PFSK-1 (cell line): ENCODE measurements at regions not wholly inside any gene's neighbourhood (a gene's known extent, or its start where the extent isn't known, plus 50 kb on each side); places are given as distances from the start of the nearest gene placed in this dataset.

Experiments used
- FOXP2 ChIP-seq: optimal IDR thresholded peaks from 2 replicates; pipeline ENCODE3; 2011; ENCODE audit warnings: borderline replicate concordance, control low read depth, inconsistent platforms; ENCODE audit not compliant: insufficient read depth; ENCODE audit errors: extremely low read length, extremely low read depth
- POLR2AphosphoS5 ChIP-seq: IDR thresholded peaks from 2 replicates; pipeline ENCODE4 v1.6.1; 2012; ENCODE audit warnings: low read depth, mild to moderate bottlenecking, control low read depth, low read length, moderate library complexity
- SIN3A ChIP-seq: IDR thresholded peaks from 2 replicates; pipeline ENCODE4 v1.6.1; 2012; ENCODE audit warnings: mild to moderate bottlenecking, low read length, moderate library complexity, borderline replicate concordance; ENCODE audit not compliant: insufficient read depth
- TAF1 ChIP-seq: IDR thresholded peaks from 2 replicates; pipeline ENCODE4 v1.6.1; 2012; ENCODE audit warnings: low read length, control low read depth, borderline replicate concordance; ENCODE audit not compliant: insufficient read depth
- TF ChIP-seq, protein P1 (sequence below), 2 experiments: IDR thresholded peaks; 2 replicates each; pipeline versions ENCODE4 v1.6.1 to v1.8.0; 2011 to 2012; ENCODE audit warnings: low read depth in 2 of 2, low read length in 2 of 2, control low read depth in 1 of 2, inconsistent platforms in 1 of 2, mild to moderate bottlenecking in 1 of 2, moderate library complexity in 1 of 2; ENCODE audit not compliant: insufficient read depth in 1 of 2

DNA sequence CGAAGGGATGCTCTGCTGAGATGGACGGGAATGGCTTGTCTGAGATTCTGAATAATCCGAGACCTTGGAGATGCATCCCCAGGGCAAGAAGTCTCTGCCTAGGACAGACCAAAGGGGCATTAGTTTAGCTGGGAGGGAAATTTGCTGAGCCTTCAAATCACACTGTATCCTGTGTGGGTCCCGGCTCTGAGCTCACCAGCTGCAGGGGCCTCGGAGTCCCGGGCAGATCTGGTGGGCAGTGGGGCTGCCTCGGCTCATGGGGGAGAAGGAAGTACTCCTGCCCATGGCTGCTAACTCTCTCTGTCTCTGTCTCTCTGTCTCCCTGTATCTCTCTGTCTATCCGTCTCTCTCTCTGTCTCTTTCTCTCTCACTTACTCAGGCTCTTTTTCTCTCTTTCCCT is 522.4 kb downstream of the TBC1D22A start:
- TF ChIP-seq, protein P1, sequence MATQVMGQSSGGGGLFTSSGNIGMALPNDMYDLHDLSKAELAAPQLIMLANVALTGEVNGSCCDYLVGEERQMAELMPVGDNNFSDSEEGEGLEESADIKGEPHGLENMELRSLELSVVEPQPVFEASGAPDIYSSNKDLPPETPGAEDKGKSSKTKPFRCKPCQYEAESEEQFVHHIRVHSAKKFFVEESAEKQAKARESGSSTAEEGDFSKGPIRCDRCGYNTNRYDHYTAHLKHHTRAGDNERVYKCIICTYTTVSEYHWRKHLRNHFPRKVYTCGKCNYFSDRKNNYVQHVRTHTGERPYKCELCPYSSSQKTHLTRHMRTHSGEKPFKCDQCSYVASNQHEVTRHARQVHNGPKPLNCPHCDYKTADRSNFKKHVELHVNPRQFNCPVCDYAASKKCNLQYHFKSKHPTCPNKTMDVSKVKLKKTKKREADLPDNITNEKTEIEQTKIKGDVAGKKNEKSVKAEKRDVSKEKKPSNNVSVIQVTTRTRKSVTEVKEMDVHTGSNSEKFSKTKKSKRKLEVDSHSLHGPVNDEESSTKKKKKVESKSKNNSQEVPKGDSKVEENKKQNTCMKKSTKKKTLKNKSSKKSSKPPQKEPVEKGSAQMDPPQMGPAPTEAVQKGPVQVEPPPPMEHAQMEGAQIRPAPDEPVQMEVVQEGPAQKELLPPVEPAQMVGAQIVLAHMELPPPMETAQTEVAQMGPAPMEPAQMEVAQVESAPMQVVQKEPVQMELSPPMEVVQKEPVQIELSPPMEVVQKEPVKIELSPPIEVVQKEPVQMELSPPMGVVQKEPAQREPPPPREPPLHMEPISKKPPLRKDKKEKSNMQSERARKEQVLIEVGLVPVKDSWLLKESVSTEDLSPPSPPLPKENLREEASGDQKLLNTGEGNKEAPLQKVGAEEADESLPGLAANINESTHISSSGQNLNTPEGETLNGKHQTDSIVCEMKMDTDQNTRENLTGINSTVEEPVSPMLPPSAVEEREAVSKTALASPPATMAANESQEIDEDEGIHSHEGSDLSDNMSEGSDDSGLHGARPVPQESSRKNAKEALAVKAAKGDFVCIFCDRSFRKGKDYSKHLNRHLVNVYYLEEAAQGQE (IDR thresholded peaks at IDR 0.05; ENCODE audit: insufficient read depth in 1 of 2, low read depth in 2 of 2, low read length in 2 of 2) = no peak
- TF ChIP-seq FOXP2 = no peak
- no peak for TF ChIP-seq SIN3A
- TF ChIP-seq TAF1 = no peak
- TF ChIP-seq POLR2AphosphoS5 = no peak

DNA sequence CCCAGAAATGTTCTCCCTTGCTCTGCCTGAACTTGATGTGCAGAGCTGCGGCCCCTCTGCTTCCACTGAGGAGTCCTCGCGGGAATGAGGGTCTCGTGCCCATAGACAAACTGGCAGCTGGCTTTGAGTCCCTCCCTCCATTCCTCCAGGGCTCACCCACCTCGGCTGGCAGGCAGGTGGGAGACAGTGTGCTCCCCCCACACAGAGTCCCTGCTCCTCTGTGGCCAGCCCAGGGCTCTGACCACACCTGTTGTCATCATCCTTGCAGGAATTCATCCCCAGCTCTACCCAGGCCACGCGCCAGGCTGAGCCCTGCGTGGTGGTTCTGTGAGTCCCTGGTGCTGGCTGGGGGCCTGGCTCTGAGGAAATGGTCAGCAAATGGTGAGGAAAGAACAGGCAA is 521.9 kb downstream of the TBC1D22A start:
- TF ChIP-seq TAF1 = no peak
- TF ChIP-seq POLR2AphosphoS5 = no peak
- TF ChIP-seq FOXP2 = no peak
- TF ChIP-seq, protein P1 (IDR thresholded peaks at IDR 0.05; ENCODE audit: insufficient read depth in 1 of 2, low read depth in 2 of 2, low read length in 2 of 2) = no peak
- TF ChIP-seq SIN3A = no peak

DNA sequence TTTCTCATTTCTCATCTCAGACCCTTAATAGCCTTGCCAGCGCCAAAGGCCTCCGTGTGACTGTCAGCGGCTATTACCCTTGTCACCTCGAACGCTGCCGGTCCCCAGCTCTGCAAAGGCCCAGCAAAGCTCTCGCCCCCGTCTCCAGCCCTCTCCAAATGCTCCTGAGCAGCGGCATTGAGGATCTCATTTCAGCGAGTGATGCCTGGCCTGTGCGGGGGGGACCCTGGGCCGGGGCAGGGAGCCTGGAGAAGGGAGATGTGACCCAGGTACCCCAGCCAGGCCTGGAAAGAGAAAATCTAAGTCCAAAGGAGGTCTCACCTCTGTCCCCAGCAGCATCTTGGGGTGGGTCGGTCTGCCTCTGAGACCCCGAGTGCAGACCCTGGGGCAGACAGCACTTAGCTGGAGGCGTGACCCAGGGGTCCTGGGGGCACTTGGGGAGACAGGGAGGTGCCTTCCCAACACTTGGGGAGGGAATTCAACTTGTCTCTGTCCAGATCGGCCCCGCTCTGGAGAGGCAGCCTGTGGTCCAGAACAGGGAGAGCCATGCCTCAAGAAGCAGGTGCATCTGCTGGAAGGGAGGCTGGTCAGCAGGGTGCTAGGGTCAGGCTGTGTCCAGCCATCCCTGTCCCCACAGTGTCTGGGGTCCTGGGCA is 521.3 kb downstream of the TBC1D22A start:
- no peak for TF ChIP-seq SIN3A
- no peak for TF ChIP-seq POLR2AphosphoS5
- no peak for TF ChIP-seq TAF1
- no peak for TF ChIP-seq FOXP2
- TF ChIP-seq, protein P1 (IDR thresholded peaks at IDR 0.05; ENCODE audit: insufficient read depth in 1 of 2, low read depth in 2 of 2, low read length in 2 of 2) = no peak

DNA sequence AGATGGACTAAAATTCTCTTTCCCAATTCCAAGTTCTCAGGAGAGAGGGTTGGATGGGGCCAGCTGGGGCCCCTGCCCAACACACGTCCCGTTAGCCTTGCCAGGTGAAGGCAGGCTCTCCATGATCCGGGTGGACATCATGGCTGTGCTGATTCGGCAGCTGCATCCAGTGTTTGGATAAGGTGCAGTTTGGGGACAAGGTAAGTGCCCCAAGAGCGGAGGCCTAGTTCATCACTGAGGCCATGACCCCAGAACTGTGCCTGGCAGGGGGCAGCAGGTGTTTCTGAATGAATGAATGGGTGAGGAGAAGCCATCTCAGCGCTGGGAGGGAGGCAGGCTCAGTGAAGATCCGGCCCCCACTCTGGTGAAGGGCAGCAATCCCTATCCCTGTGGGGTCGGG is 520.4 kb downstream of the TBC1D22A start:
- no peak for TF ChIP-seq TAF1
- TF ChIP-seq, protein P1 (IDR thresholded peaks at IDR 0.05; ENCODE audit: insufficient read depth in 1 of 2, low read depth in 2 of 2, low read length in 2 of 2) = no peak
- no peak for TF ChIP-seq FOXP2
- no peak for TF ChIP-seq POLR2AphosphoS5
